ENCODE measurements at regions not wholly inside any gene's neighbourhood (a gene's known extent, or its start where the extent isn't known, plus 50 kb on each side); places are given as distances from the start of the nearest gene placed in this dataset.
"Not testable (repeated sequence)": the region's sequence is repeated elsewhere in the genome, so short reads cannot be mapped to it uniquely, and the experiment has no call there.

- H2AFZ ChIP-seq (ENCODE audit: low read length): no peak overlapping the region
- POLR2A ChIA-PET: no interaction called here
- H3K4me1 ChIP-seq (ENCODE audit: insufficient read depth, low read length, poor library complexity, severe bottlenecking): no peaks in the 10 kb centered on the region
- intact Hi-C loops (cut with micrococcal nuclease; ENCODE audit: unreplicated experiment): loop anchor here (10.0 kb wide), 1 partner anchor 101 kb away; no protein-coding TSS in a partner anchor
- H3K36me3 ChIP-seq (ENCODE audit: insufficient read depth, low read length): no peaks in the 10 kb centered on the region
- H3K9me2 ChIP-seq (ENCODE audit: insufficient read depth, low read length): no peaks in the 10 kb centered on the region
- H4K20me1 ChIP-seq (ENCODE audit: insufficient read depth, low read length): no peaks in the 10 kb centered on the region
- BruUV-seq (replicated peaks): no TSS peak
- no peak for DNase-seq (ENCODE audit: low spot score)
- H3K4me2 ChIP-seq (ENCODE audit: low read length): no peak overlapping the region
- TF ChIP-seq EZH2phosphoT487 (IDR thresholded peaks at IDR 0.05; ENCODE audit: borderline replicate concordance, low read depth, low read length) (no peak), CTCF (conservative IDR thresholded peaks at IDR 0.05; ENCODE audit: low read length) (no peak)
- H3K27ac ChIP-seq (ENCODE audit: low read depth, low read length, poor library complexity, severe bottlenecking): no peak overlapping the region
- CTCF ChIA-PET (ENCODE audit: unreplicated experiment): no interaction called here
- H3K9me3 ChIP-seq (ENCODE audit: low read length): no peaks in the 10 kb centered on the region
- no peak overlapping the region for H3K4me3 ChIP-seq (ENCODE audit: low read depth, low read length, poor library complexity, severe bottlenecking)
- no peaks in the 10 kb centered on the region for H3K79me2 ChIP-seq (ENCODE audit: insufficient read depth, low read depth, low read length)
Measured at GRCh38 chr2:132033949-132034348, 127.8 kb downstream of the ANKRD30BL start.

- BruUV-seq (replicated peaks): no TSS peak
- CTCF ChIA-PET (ENCODE audit: unreplicated experiment): no interaction called here
- intact Hi-C loops (cut with micrococcal nuclease; ENCODE audit: unreplicated experiment): loop anchor here (10.0 kb wide), 1 partner anchor 101 kb away; no protein-coding TSS in a partner anchor
Measured at GRCh38 chr2:132033365-132033764, 128.4 kb downstream of the ANKRD30BL start.

GRCh38 chr2:132012046-132012445 lies 149.7 kb downstream of the ANKRD30BL start:
- H3K79me2 ChIP-seq (ENCODE audit: insufficient read depth, low read depth, low read length); H3K36me3 ChIP-seq (ENCODE audit: insufficient read depth, low read length); H3K4me1 ChIP-seq (ENCODE audit: insufficient read depth, low read length, poor library complexity, severe bottlenecking); H3K4me2 ChIP-seq (ENCODE audit: low read length); H4K20me1 ChIP-seq (ENCODE audit: insufficient read depth, low read length); H3K27ac ChIP-seq (ENCODE audit: low read depth, low read length, poor library complexity, severe bottlenecking); BruUV-seq (replicated peaks); DNase-seq (ENCODE audit: low spot score); intact Hi-C loops (cut with micrococcal nuclease; ENCODE audit: unreplicated experiment); H3K9me2 ChIP-seq (ENCODE audit: insufficient read depth, low read length); H3K4me3 ChIP-seq (ENCODE audit: low read depth, low read length, poor library complexity, severe bottlenecking); H2AFZ ChIP-seq (ENCODE audit: low read length); H3K9me3 ChIP-seq (ENCODE audit: low read length); CTCF ChIA-PET (ENCODE audit: unreplicated experiment): not testable (repeated sequence)
- POLR2A ChIA-PET: interaction anchor here (0.6 kb wide), 1 partner anchor 1083 kb away, joined by 4 read pairs; no protein-coding TSS in a partner anchor

More at GRCh38 chr2:132033365-132033764, 128.4 kb downstream of the ANKRD30BL start:
- no peaks in the 10 kb centered on the region for H3K9me2 ChIP-seq (ENCODE audit: insufficient read depth, low read length)
- no peaks in the 10 kb centered on the region for H3K9me3 ChIP-seq (ENCODE audit: low read length)
- no peaks in the 10 kb centered on the region for H3K4me1 ChIP-seq (ENCODE audit: insufficient read depth, low read length, poor library complexity, severe bottlenecking)
- H3K79me2 ChIP-seq (ENCODE audit: insufficient read depth, low read depth, low read length): no peaks in the 10 kb centered on the region
- no peak overlapping the region for H3K27ac ChIP-seq (ENCODE audit: low read depth, low read length, poor library complexity, severe bottlenecking)
- TF ChIP-seq EZH2phosphoT487 (IDR thresholded peaks at IDR 0.05; ENCODE audit: borderline replicate concordance, low read depth, low read length) (no peak), CTCF (conservative IDR thresholded peaks at IDR 0.05; ENCODE audit: low read length) (no peak)
- no peak overlapping the region for H2AFZ ChIP-seq (ENCODE audit: low read length)
- H3K36me3 ChIP-seq (ENCODE audit: insufficient read depth, low read length): no peaks in the 10 kb centered on the region
- no peak overlapping the region for H3K4me2 ChIP-seq (ENCODE audit: low read length)
- H3K4me3 ChIP-seq (ENCODE audit: low read depth, low read length, poor library complexity, severe bottlenecking): no peak overlapping the region
- H4K20me1 ChIP-seq (ENCODE audit: insufficient read depth, low read length): no peaks in the 10 kb centered on the region
- POLR2A ChIA-PET: no interaction called here
- no peak for DNase-seq (ENCODE audit: low spot score)
